Chondrocyte (in vitro differentiated cells): ENCODE measurements at regions not wholly inside any gene's neighbourhood (a gene's known extent, or its start where the extent isn't known, plus 50 kb on each side); places are given as distances from the start of the nearest gene placed in this dataset.

Source experiments
- DNase-seq: peaks from one replicate; pipeline ENCODE4 v3.0.0; 2021; ENCODE audit warnings: mixed read lengths, low spot score
- H3K27ac Mint-ChIP-seq: one replicate; pipeline ENCODE4 v1.8.0; 2021; ENCODE audit warnings: mild to moderate bottlenecking, moderate library complexity, mixed read lengths; ENCODE audit not compliant: unreplicated experiment
- H3K27me3 Mint-ChIP-seq: 2 replicates; pipeline ENCODE4 v1.8.0; 2021; ENCODE audit warnings: low read depth, mixed read lengths
- H3K36me3 Mint-ChIP-seq: 2 replicates; pipeline ENCODE4 v1.8.0; 2021; ENCODE audit warnings: low read depth, mixed read lengths
- H3K4me1 Mint-ChIP-seq: 2 replicates; pipeline ENCODE4 v1.8.0; 2021; ENCODE audit warnings: low read depth, mild to moderate bottlenecking, mixed read lengths
- H3K4me3 Mint-ChIP-seq: one replicate; pipeline ENCODE4 v1.8.0; 2021; ENCODE audit warnings: mild to moderate bottlenecking, moderate library complexity, mixed read lengths; ENCODE audit not compliant: unreplicated experiment
- H3K9me3 Mint-ChIP-seq: 2 replicates; pipeline ENCODE4 v1.8.0; 2021; ENCODE audit warnings: low read depth, mixed read lengths
- TF ChIP-seq, protein P1 (sequence below): fragments of 200-600 bp; sonication (generic); IDR thresholded peaks from 2 replicates; pipeline ENCODE4 v1.5.0; 2021; ENCODE audit warnings: antibody characterized with exemption, mild to moderate bottlenecking, moderate library complexity

- Mint-ChIP-seq H3K27ac (no peak overlapping the region), H3K36me3 (no peaks in the 10 kb centered on the region), H3K4me1 (peaks cover 59% of the 10 kb centered on the region), H3K9me3 (peaks cover 4% of the 10 kb centered on the region), H3K4me3 (no peak overlapping the region), H3K27me3 (no peaks in the 10 kb centered on the region)
- TF ChIP-seq, protein P1, sequence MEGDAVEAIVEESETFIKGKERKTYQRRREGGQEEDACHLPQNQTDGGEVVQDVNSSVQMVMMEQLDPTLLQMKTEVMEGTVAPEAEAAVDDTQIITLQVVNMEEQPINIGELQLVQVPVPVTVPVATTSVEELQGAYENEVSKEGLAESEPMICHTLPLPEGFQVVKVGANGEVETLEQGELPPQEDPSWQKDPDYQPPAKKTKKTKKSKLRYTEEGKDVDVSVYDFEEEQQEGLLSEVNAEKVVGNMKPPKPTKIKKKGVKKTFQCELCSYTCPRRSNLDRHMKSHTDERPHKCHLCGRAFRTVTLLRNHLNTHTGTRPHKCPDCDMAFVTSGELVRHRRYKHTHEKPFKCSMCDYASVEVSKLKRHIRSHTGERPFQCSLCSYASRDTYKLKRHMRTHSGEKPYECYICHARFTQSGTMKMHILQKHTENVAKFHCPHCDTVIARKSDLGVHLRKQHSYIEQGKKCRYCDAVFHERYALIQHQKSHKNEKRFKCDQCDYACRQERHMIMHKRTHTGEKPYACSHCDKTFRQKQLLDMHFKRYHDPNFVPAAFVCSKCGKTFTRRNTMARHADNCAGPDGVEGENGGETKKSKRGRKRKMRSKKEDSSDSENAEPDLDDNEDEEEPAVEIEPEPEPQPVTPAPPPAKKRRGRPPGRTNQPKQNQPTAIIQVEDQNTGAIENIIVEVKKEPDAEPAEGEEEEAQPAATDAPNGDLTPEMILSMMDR: no peak
- DNase-seq: no peak
Measured at GRCh38 chr3:182484682-182485081, 308.6 kb upstream of the ATP11B start.

DNA sequence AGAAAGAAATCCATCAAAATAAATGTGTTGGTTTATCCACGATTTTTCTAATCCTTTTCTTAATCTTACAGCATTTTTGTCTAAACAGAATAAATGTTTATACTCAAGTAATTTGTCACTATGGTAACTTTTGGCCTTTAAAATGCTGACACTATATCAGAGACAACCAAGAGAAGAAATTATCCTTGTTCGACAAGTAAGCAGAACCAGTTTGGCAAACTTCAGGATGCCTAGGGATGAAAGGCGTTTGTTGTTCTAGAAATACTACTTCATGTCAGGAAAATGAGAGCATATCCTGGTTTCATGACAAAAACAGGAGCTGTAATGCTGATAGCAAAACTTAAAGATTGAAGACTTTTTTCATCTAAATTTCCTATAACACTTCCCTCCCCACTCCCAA is 308.0 kb upstream of the ATP11B start:
- DNase-seq: no peak
- H3K36me3 Mint-ChIP-seq: no peaks in the 10 kb centered on the region
- H3K4me3 Mint-ChIP-seq: no peak overlapping the region
- H3K4me1 Mint-ChIP-seq: peaks cover 53% of the 10 kb centered on the region
- no peak overlapping the region for H3K27ac Mint-ChIP-seq
- H3K27me3 Mint-ChIP-seq: no peaks in the 10 kb centered on the region
- peaks cover 4% of the 10 kb centered on the region for H3K9me3 Mint-ChIP-seq
- TF ChIP-seq, protein P1: no peak

DNA sequence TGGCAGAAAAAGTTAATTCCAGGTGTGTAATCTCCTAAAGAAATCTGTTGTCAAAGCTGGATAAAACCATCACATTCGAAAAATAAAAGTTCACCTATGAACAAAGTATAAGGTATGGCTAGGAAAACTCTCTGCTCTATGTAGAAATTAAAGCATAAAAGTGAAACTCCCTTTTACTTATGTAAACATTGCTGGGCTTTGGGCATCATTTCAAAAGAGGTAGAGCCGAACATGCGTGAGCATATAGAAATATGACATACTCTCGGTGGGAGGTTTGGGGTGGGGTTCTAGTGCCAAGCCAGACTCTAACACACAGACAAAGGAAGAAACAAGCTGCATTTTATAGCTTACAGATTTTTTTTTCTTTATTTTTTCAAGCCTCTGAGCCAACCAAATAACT is 306.8 kb upstream of the ATP11B start:
- Mint-ChIP-seq H3K9me3 (no peaks in the 10 kb centered on the region), H3K36me3 (no peaks in the 10 kb centered on the region), H3K4me1 (peaks cover 45% of the 10 kb centered on the region), H3K27ac (no peak overlapping the region), H3K4me3 (no peak overlapping the region), H3K27me3 (no peaks in the 10 kb centered on the region)
- DNase-seq: no peak
- TF ChIP-seq, protein P1: no peak

- peaks cover 40% of the 10 kb centered on the region for H3K4me1 Mint-ChIP-seq
- DNase-seq: no peak
- TF ChIP-seq, protein P1: no peak
- no peaks in the 10 kb centered on the region for H3K36me3 Mint-ChIP-seq
- H3K4me3 Mint-ChIP-seq: no peak overlapping the region
- no peak overlapping the region for H3K27ac Mint-ChIP-seq
- H3K27me3 Mint-ChIP-seq: no peaks in the 10 kb centered on the region
- H3K9me3 Mint-ChIP-seq: no peaks in the 10 kb centered on the region
Measured at GRCh38 chr3:182487143-182487542, 306.2 kb upstream of the ATP11B start.

GRCh38 chr3:182487611-182488010 is 305.7 kb upstream of the ATP11B start:
- Mint-ChIP-seq H3K36me3 (no peaks in the 10 kb centered on the region), H3K4me1 (peaks cover 37% of the 10 kb centered on the region), H3K27ac (no peak overlapping the region), H3K9me3 (no peaks in the 10 kb centered on the region), H3K4me3 (no peak overlapping the region), H3K27me3 (no peaks in the 10 kb centered on the region)
- no peak for DNase-seq
- TF ChIP-seq, protein P1: no peak
